T-helper 2 cell treated with Interferon-gamma antibody and Interleukin-4, amounts not matched to agents 100 ng/mL and 5 ng/mL, for 36 hours (primary cell): ENCODE measurements at regions not wholly inside any gene's neighbourhood (a gene's known extent, or its start where the extent isn't known, plus 50 kb on each side); places are given as distances from the start of the nearest gene placed in this dataset.

ENCODE experiments used
- intact Hi-C: fragments of 100-400 bp; cut with micrococcal nuclease; formaldehyde crosslinking; loops from one replicate; pipeline ENCODE4 v1.15.1; 2023

- intact Hi-C loops = no loop called here
Observed at GRCh38 chr13:108360139-108360538, 90.6 kb downstream of the TNFSF13B start.

- intact Hi-C loops = no loop called here
Observed at GRCh38 chr13:108361769-108362168, 92.3 kb downstream of the TNFSF13B start.

- intact Hi-C loops = no loop called here
Observed at GRCh38 chr13:108363666-108364065, 94.1 kb downstream of the TNFSF13B start.

- intact Hi-C loops = no loop called here
Observed at GRCh38 chr13:108365255-108365654, 95.7 kb downstream of the TNFSF13B start.

GRCh38 chr13:108368250-108368905 is 98.9 kb downstream of the TNFSF13B start:
- intact Hi-C loops = no loop called here

GRCh38 chr13:108369412-108369811 is 99.9 kb downstream of the TNFSF13B start:
- intact Hi-C loops = no loop called here

GRCh38 chr13:108375034-108375433 is 105.5 kb downstream of the TNFSF13B start:
- intact Hi-C loops = no loop called here

- intact Hi-C loops = no loop called here
Observed at GRCh38 chr13:108375772-108376171, 106.3 kb downstream of the TNFSF13B start.

- intact Hi-C loops = no loop called here
Observed at GRCh38 chr13:108376308-108376707, 106.8 kb downstream of the TNFSF13B start.

GRCh38 chr13:108377646-108378206 is 108.2 kb downstream of the TNFSF13B start:
- intact Hi-C loops = no loop called here

GRCh38 chr13:108383667-108384066 is 114.1 kb downstream of the TNFSF13B start:
- intact Hi-C loops = no loop called here

GRCh38 chr13:108387156-108387555 is 117.6 kb downstream of the TNFSF13B start:
- intact Hi-C loops = no loop called here

GRCh38 chr13:108402850-108403249 is 133.3 kb downstream of the TNFSF13B start:
- intact Hi-C loops = no loop called here

GRCh38 chr13:108407495-108407894 is 138.0 kb downstream of the TNFSF13B start:
- intact Hi-C loops = loop anchor here (5.0 kb wide), 1 partner anchor 65 kb away; no protein-coding TSS in a partner anchor

GRCh38 chr13:108408672-108409071 is 139.2 kb downstream of the TNFSF13B start:
- intact Hi-C loops = loop anchor here (5.0 kb wide), 1 partner anchor 66 kb away; no protein-coding TSS in a partner anchor

GRCh38 chr13:108409730-108410129 is 140.2 kb downstream of the TNFSF13B start:
- intact Hi-C loops = loop anchor here (5.0 kb wide), 1 partner anchor 67 kb away; no protein-coding TSS in a partner anchor

- intact Hi-C loops = no loop called here
Observed at GRCh38 chr13:108419768-108420167, 150.2 kb downstream of the TNFSF13B start.

- intact Hi-C loops = no loop called here
Observed at GRCh38 chr13:108425056-108425455, 155.5 kb downstream of the TNFSF13B start.

- intact Hi-C loops = no loop called here
Observed at GRCh38 chr13:108426893-108427292, 157.4 kb downstream of the TNFSF13B start.

GRCh38 chr13:108427355-108427754 is 157.8 kb downstream of the TNFSF13B start:
- intact Hi-C loops = no loop called here

GRCh38 chr13:108428691-108429090 is 159.2 kb downstream of the TNFSF13B start:
- intact Hi-C loops = no loop called here

GRCh38 chr13:108433976-108434755 is 164.6 kb downstream of the TNFSF13B start:
- intact Hi-C loops = no loop called here
